GM23338 (cell line): ENCODE measurements at regions not wholly inside any gene's neighbourhood (a gene's known extent, or its start where the extent isn't known, plus 50 kb on each side); places are given as distances from the start of the nearest gene placed in this dataset.

Experiments
- ATAC-seq: fragments of 200-7000 bp; cut with Tn5 transposase; 3 replicates; pipeline ENCODE4 v1.9.1; 2020
- DNase-seq: peaks from one replicate; pipeline ENCODE4 v3.0.0-alpha.2; 2015; ENCODE audit warnings: low spot score
- H2AFZ ChIP-seq: fragments of 200-600 bp; sonication (generic); 2 replicates; pipeline ENCODE4 v1.8.0; 2016; ENCODE audit warnings: antibody characterized with exemption, mild to moderate bottlenecking, moderate library complexity
- H3F3A ChIP-seq: fragments of 200-600 bp; sonication (generic); replicated peaks from 2 replicates; pipeline ENCODE4 v1.8.0; 2017; ENCODE audit warnings: antibody characterized with exemption, mixed run types, low read depth
- H3K27ac ChIP-seq: fragments of 200-600 bp; sonication (generic); 2 replicates; pipeline ENCODE4 v1.6.1; 2016; ENCODE audit warnings: low read depth
- H3K27me3 ChIP-seq: fragments of 200-600 bp; sonication (generic); 2 replicates; pipeline ENCODE4 v1.8.0; 2016; ENCODE audit warnings: mild to moderate bottlenecking, mixed run types, moderate library complexity; ENCODE audit not compliant: insufficient read depth
- H3K36me3 ChIP-seq: fragments of 200-600 bp; sonication (generic); 2 replicates; pipeline ENCODE4 v1.8.0; 2016; ENCODE audit warnings: mild to moderate bottlenecking; ENCODE audit not compliant: insufficient read depth
- H3K4me1 ChIP-seq: fragments of 200-600 bp; sonication (generic); 2 replicates; pipeline ENCODE4 v1.8.0; 2016; ENCODE audit warnings: mild to moderate bottlenecking, moderate library complexity; ENCODE audit not compliant: insufficient read depth
- H3K4me2 ChIP-seq: fragments of 200-600 bp; sonication (generic); 2 replicates; pipeline ENCODE4 v1.7.1; 2017; ENCODE audit warnings: mixed run types
- H3K4me3 ChIP-seq: fragments of 200-600 bp; sonication (generic); 2 replicates; pipeline ENCODE4 v1.6.1; 2016; ENCODE audit warnings: mixed run types
- H3K79me2 ChIP-seq: fragments of 200-600 bp; sonication (generic); replicated peaks from 2 replicates; pipeline ENCODE4 v1.8.0; 2017; ENCODE audit warnings: mild to moderate bottlenecking; ENCODE audit not compliant: insufficient read depth
- H3K9me2 ChIP-seq: fragments of 200-600 bp; sonication (generic); 2 replicates; pipeline ENCODE4 v1.8.0; 2017; ENCODE audit not compliant: insufficient read depth
- H4K20me1 ChIP-seq: fragments of 200-600 bp; sonication (generic); replicated peaks from 2 replicates; pipeline ENCODE4 v1.8.0; 2017; ENCODE audit warnings: mild to moderate bottlenecking; ENCODE audit not compliant: insufficient read depth
- H3K27ac Mint-ChIP-seq: 2 replicates; pipeline ENCODE4 v1.8.0; 2020; ENCODE audit warnings: inconsistent platforms, mild to moderate bottlenecking, moderate library complexity, mixed read lengths
- H3K27me3 Mint-ChIP-seq: 3 replicates; pipeline ENCODE4 v1.8.0; 2022; ENCODE audit warnings: low read depth, mild to moderate bottlenecking, moderate library complexity, mixed read lengths, inconsistent platforms; ENCODE audit not compliant: insufficient read depth, poor library complexity
- H3K36me3 Mint-ChIP-seq: 3 replicates; pipeline ENCODE4 v1.8.0; 2021; ENCODE audit warnings: low read depth, mild to moderate bottlenecking, inconsistent platforms, moderate library complexity, mixed read lengths
- H3K4me1 Mint-ChIP-seq: 3 replicates; pipeline ENCODE4 v1.8.0; 2020; ENCODE audit warnings: mild to moderate bottlenecking, inconsistent platforms, mixed read lengths
- H3K4me3 Mint-ChIP-seq: 3 replicates; pipeline ENCODE4 v1.8.0; 2021; ENCODE audit warnings: moderate library complexity, mild to moderate bottlenecking, inconsistent platforms, mixed read lengths
- H3K9me3 Mint-ChIP-seq: 3 replicates; pipeline ENCODE4 v1.8.0; 2020; ENCODE audit warnings: moderate library complexity, mild to moderate bottlenecking, inconsistent platforms, mixed read lengths
- CTCF ChIP-seq, 2 experiments: fragments of 200-600 bp in 1 of 2; sonication (generic) in 1 of 2; conservative IDR thresholded peaks; 2 replicates each; pipeline versions ENCODE4 v1.5.1 to v1.6.1; 2016 to 2017; ENCODE audit warnings: antibody characterized with exemption in 2 of 2, low read depth in 2 of 2, mild to moderate bottlenecking in 2 of 2, moderate library complexity in 1 of 2
- EZH2phosphoT487 ChIP-seq: fragments of 200-600 bp; sonication (generic); IDR thresholded peaks from one replicate; pipeline ENCODE4 v1.8.1; 2018; ENCODE audit warnings: antibody characterized with exemption; ENCODE audit not compliant: unreplicated experiment
- JUNB ChIP-seq: IDR thresholded peaks from one replicate; pipeline ENCODE4 v1.6.1; 2016; ENCODE audit warnings: antibody characterized with exemption; ENCODE audit not compliant: unreplicated experiment
- NANOG ChIP-seq: IDR thresholded peaks from 2 replicates; pipeline ENCODE4 v1.6.1; 2016; ENCODE audit warnings: antibody characterized with exemption, borderline replicate concordance
- REST ChIP-seq: IDR thresholded peaks from one replicate; pipeline ENCODE4 v1.6.1; 2018; ENCODE audit warnings: antibody characterized with exemption; ENCODE audit not compliant: unreplicated experiment
- STAT1 ChIP-seq: IDR thresholded peaks from one replicate; pipeline ENCODE4 v1.6.1; 2016; ENCODE audit warnings: antibody characterized with exemption; ENCODE audit not compliant: unreplicated experiment
- ZNF114 ChIP-seq: fragments of 250-450 bp; sonication (Bioruptor Pico); IDR thresholded peaks from 2 replicates; pipeline ENCODE4 v1.5.0; 2020; ENCODE audit warnings: mild to moderate bottlenecking, moderate library complexity
- ZNF331 ChIP-seq: fragments of 250-450 bp; sonication (Bioruptor Pico); IDR thresholded peaks from 2 replicates; pipeline ENCODE4 v1.5.0; 2020; ENCODE audit warnings: low read depth, mild to moderate bottlenecking, moderate library complexity
- ZNF462 ChIP-seq: fragments of 250-450 bp; sonication (Bioruptor Pico); IDR thresholded peaks from 2 replicates; pipeline ENCODE4 v1.5.0; 2020; ENCODE audit warnings: mild to moderate bottlenecking, moderate library complexity

- H3K9me2 ChIP-seq: no peaks in the 10 kb centered on the region
- no peaks in the 10 kb centered on the region for H3K4me1 Mint-ChIP-seq
- H3K27me3 ChIP-seq: no peaks in the 10 kb centered on the region
- no peak for TF ChIP-seq CTCF (conservative IDR thresholded peaks at IDR 0.05; ENCODE audit: low read depth in 2 of 2)
- no peaks in the 10 kb centered on the region for H3K36me3 Mint-ChIP-seq
- H3K27me3 Mint-ChIP-seq: peaks cover 1% of the 10 kb centered on the region
- no peaks in the 10 kb centered on the region; the same call in 2 of the 3 replicates for H3K9me3 Mint-ChIP-seq
- no peak overlapping the region for H3K4me3 ChIP-seq
- no peak for ATAC-seq
- no peaks in the 10 kb centered on the region for H3K36me3 ChIP-seq
- no peak overlapping the region for H2AFZ ChIP-seq
- no peak overlapping the region for H3K27ac ChIP-seq
- H3K4me1 ChIP-seq: no peaks in the 10 kb centered on the region
- no peak overlapping the region for H3K4me3 Mint-ChIP-seq
- H3K79me2 ChIP-seq: no peaks in the 10 kb centered on the region
- no peak overlapping the region for H3K4me2 ChIP-seq
- no peak for DNase-seq
- no peaks in the 10 kb centered on the region for H4K20me1 ChIP-seq
- no peak overlapping the region for H3K27ac Mint-ChIP-seq
- H3F3A ChIP-seq: no peaks in the 10 kb centered on the region
These were observed 67.1 kb upstream of the PRKG2 start for GRCh38 chr4:81282131-81282530.

- Histone ChIP-seq H3F3A (no peaks in the 10 kb centered on the region), H3K79me2 (no peaks in the 10 kb centered on the region), H3K4me1 (no peaks in the 10 kb centered on the region), H3K4me3 (no peak overlapping the region), H2AFZ (no peak overlapping the region), H4K20me1 (no peaks in the 10 kb centered on the region), H3K9me2 (no peaks in the 10 kb centered on the region), H3K36me3 (no peaks in the 10 kb centered on the region), H3K4me2 (no peak overlapping the region), H3K27ac (no peak overlapping the region), H3K27me3 (no peaks in the 10 kb centered on the region)
- Mint-ChIP-seq H3K27me3 (peaks cover 1% of the 10 kb centered on the region), H3K4me1 (no peaks in the 10 kb centered on the region), H3K9me3 (peaks cover 11% of the 10 kb centered on the region; the same call in 2 of the 3 replicates), H3K4me3 (no peak overlapping the region), H3K36me3 (no peaks in the 10 kb centered on the region), H3K27ac (no peak overlapping the region)
- DNase-seq (no peak), ATAC-seq (no peak)
- TF ChIP-seq ZNF114 (CRISPR knock-in tag): no peak
- TF ChIP-seq STAT1: no peak
- TF ChIP-seq NANOG: no peak
- TF ChIP-seq JUNB: no peak
- TF ChIP-seq REST: no peak
- TF ChIP-seq EZH2phosphoT487: no peak
- no peak for TF ChIP-seq ZNF462
- TF ChIP-seq ZNF331 (CRISPR knock-in tag): no peak
These were observed 59.4 kb upstream of the PRKG2 start for GRCh38 chr4:81274460-81274859.
